ENCODE measurements at regions not wholly inside any gene's neighbourhood (a gene's known extent, or its start where the extent isn't known, plus 50 kb on each side); places are given as distances from the start of the nearest gene placed in this dataset.

GRCh38 chr10:23694921-23695824 is 256.3 kb downstream of the OTUD1 start:
- TF ChIP-seq CTCF (IDR thresholded peaks at IDR 0.05) (no peak), POLR2A (IDR thresholded peaks at IDR 0.05) (no peak)
